ENCODE measurements at regions not wholly inside any gene's neighbourhood (a gene's known extent, or its start where the extent isn't known, plus 50 kb on each side); places are given as distances from the start of the nearest gene placed in this dataset.

DNA sequence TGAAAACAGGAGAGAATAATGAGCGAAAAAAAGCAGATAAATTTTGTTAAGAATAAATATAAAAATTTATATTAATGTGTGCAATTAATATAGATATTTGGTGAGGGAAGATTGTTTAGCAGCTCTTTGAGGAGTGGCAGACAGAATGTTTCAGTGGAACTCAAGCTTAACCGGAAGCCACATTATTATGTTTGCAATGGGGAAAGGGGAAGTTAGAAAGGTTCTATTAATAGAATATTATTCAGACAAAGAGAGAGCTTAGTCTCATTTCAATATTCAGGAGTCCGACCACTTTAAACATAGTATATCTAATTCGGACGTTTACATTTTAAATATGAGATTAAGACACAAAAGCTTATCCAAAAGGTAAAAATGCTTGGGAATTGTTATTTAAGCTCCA lies 81.6 kb upstream of the KHDRBS2 start:
- no peak overlapping the region for H3K27ac ChIP-seq (ENCODE audit: low read length)
- ATAC-seq (no peak), DNase-seq (ENCODE audit: low read depth, low spot score) (no peak)
- no TSS peak for BruUV-seq (replicated peaks)
- no peak for TF ChIP-seq TCF7L2 (IDR thresholded peaks at IDR 0.05; ENCODE audit: low read depth, low read length)
- TF ChIP-seq, protein P1, sequence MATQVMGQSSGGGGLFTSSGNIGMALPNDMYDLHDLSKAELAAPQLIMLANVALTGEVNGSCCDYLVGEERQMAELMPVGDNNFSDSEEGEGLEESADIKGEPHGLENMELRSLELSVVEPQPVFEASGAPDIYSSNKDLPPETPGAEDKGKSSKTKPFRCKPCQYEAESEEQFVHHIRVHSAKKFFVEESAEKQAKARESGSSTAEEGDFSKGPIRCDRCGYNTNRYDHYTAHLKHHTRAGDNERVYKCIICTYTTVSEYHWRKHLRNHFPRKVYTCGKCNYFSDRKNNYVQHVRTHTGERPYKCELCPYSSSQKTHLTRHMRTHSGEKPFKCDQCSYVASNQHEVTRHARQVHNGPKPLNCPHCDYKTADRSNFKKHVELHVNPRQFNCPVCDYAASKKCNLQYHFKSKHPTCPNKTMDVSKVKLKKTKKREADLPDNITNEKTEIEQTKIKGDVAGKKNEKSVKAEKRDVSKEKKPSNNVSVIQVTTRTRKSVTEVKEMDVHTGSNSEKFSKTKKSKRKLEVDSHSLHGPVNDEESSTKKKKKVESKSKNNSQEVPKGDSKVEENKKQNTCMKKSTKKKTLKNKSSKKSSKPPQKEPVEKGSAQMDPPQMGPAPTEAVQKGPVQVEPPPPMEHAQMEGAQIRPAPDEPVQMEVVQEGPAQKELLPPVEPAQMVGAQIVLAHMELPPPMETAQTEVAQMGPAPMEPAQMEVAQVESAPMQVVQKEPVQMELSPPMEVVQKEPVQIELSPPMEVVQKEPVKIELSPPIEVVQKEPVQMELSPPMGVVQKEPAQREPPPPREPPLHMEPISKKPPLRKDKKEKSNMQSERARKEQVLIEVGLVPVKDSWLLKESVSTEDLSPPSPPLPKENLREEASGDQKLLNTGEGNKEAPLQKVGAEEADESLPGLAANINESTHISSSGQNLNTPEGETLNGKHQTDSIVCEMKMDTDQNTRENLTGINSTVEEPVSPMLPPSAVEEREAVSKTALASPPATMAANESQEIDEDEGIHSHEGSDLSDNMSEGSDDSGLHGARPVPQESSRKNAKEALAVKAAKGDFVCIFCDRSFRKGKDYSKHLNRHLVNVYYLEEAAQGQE (IDR thresholded peaks at IDR 0.05; ENCODE audit: insufficient read depth in 1 of 2, low read depth in 2 of 2, low read length in 1 of 2): no peak
- TF ChIP-seq, protein P2, sequence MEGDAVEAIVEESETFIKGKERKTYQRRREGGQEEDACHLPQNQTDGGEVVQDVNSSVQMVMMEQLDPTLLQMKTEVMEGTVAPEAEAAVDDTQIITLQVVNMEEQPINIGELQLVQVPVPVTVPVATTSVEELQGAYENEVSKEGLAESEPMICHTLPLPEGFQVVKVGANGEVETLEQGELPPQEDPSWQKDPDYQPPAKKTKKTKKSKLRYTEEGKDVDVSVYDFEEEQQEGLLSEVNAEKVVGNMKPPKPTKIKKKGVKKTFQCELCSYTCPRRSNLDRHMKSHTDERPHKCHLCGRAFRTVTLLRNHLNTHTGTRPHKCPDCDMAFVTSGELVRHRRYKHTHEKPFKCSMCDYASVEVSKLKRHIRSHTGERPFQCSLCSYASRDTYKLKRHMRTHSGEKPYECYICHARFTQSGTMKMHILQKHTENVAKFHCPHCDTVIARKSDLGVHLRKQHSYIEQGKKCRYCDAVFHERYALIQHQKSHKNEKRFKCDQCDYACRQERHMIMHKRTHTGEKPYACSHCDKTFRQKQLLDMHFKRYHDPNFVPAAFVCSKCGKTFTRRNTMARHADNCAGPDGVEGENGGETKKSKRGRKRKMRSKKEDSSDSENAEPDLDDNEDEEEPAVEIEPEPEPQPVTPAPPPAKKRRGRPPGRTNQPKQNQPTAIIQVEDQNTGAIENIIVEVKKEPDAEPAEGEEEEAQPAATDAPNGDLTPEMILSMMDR (IDR thresholded peaks at IDR 0.05): no peak
- no peak for TF ChIP-seq POLR2AphosphoS5 (IDR thresholded peaks at IDR 0.05; ENCODE audit: low read depth, low read length)
- no peak for TF ChIP-seq SIN3A (IDR thresholded peaks at IDR 0.05; ENCODE audit: borderline replicate concordance, insufficient read depth, low read depth, low read length)
- intact Hi-C loops (cut with micrococcal nuclease; ENCODE audit: unreplicated experiment): no loop called here
- no peak overlapping the region for H3K4me3 ChIP-seq (ENCODE audit: low read depth in 2 of 2, low read length in 2 of 2)
- H3K9me3 ChIP-seq (ENCODE audit: control insufficient read depth, insufficient read depth, low read depth, low read length): peaks cover 4% of the 10 kb centered on the region; the same call in 1 of the 2 replicates
- POLR2A ChIA-PET: no interaction called here
- H3K27me3 ChIP-seq (ENCODE audit: control insufficient read depth, insufficient read depth, low read length): no peaks in the 10 kb centered on the region
- in situ Hi-C loops (cut with HindIII; ENCODE audit: low pct_unique_long_range_greater_than_20kb, low sequenced_read_pairs): no loop called here
- CTCF ChIA-PET: no interaction called here
- no peaks in the 10 kb centered on the region for H3K4me1 ChIP-seq (ENCODE audit: control insufficient read depth, insufficient read depth, low read length)
- H3K36me3 ChIP-seq (ENCODE audit: control insufficient read depth, insufficient read depth, low read length): no peaks in the 10 kb centered on the region

DNA sequence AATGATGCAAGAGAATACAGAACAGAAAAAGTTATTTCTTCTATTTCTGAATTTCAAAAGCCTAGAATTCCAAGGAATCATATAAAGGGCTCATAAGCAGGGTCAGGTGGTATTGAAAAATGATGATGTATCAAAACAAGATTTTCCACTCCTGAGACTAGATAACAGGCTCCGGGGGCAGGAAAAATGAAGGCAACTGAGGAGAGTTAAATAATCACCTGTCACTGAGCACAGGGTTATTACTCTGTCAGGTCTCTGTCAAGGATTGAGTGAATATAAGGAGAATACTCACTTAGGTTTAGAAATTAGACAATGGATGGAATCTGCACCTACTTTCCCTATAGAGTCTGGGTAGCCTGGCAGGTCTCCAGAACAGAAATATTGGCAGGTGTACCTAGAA lies 76.1 kb upstream of the KHDRBS2 start:
- POLR2A ChIA-PET: no interaction called here
- no peak overlapping the region for H3K4me3 ChIP-seq (ENCODE audit: low read depth in 2 of 2, low read length in 2 of 2)
- DNase-seq (ENCODE audit: low read depth, low spot score) (no peak), ATAC-seq (no peak)
- TF ChIP-seq, protein P1 (IDR thresholded peaks at IDR 0.05; ENCODE audit: insufficient read depth in 1 of 2, low read depth in 2 of 2, low read length in 1 of 2): no peak
- TF ChIP-seq, protein P2 (IDR thresholded peaks at IDR 0.05): no peak
- TF ChIP-seq SIN3A (IDR thresholded peaks at IDR 0.05; ENCODE audit: borderline replicate concordance, insufficient read depth, low read depth, low read length): no peak
- TF ChIP-seq TCF7L2 (IDR thresholded peaks at IDR 0.05; ENCODE audit: low read depth, low read length): no peak
- no peak for TF ChIP-seq POLR2AphosphoS5 (IDR thresholded peaks at IDR 0.05; ENCODE audit: low read depth, low read length)
- H3K27ac ChIP-seq (ENCODE audit: low read length): no peak overlapping the region
- no peaks in the 10 kb centered on the region for H3K27me3 ChIP-seq (ENCODE audit: control insufficient read depth, insufficient read depth, low read length)
- no TSS peak for BruUV-seq (replicated peaks)
- in situ Hi-C loops (cut with HindIII; ENCODE audit: low pct_unique_long_range_greater_than_20kb, low sequenced_read_pairs): no loop called here
- intact Hi-C loops (cut with micrococcal nuclease; ENCODE audit: unreplicated experiment): no loop called here
- CTCF ChIA-PET: no interaction called here
- H3K4me1 ChIP-seq (ENCODE audit: control insufficient read depth, insufficient read depth, low read length): no peaks in the 10 kb centered on the region
- H3K36me3 ChIP-seq (ENCODE audit: control insufficient read depth, insufficient read depth, low read length): no peaks in the 10 kb centered on the region
- peaks cover 9% of the 10 kb centered on the region; the same call in 1 of the 2 replicates for H3K9me3 ChIP-seq (ENCODE audit: control insufficient read depth, insufficient read depth, low read depth, low read length)
